ENCODE measurements at regions not wholly inside any gene's neighbourhood (a gene's known extent, or its start where the extent isn't known, plus 50 kb on each side); places are given as distances from the start of the nearest gene placed in this dataset.

DNA sequence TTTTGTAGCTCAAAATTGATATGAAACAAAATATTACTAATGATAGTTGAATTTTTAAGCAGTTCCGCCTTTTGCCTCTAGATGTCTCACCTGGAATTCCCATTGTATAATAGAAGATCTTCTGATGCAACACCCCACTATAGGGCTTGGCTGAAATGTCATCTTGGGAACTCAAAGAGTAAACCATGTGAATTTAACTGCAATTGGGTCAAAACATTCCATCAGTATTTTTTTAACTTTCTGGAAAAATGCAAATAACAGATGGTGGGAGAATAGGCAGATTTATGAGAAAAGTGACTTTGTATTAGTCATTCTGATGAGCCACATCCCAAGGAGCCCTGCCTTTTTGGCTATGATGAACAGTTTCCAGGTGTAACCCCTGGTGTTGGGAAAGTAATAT lies 489.9 kb downstream of the NYAP2 start:
- no CpG with 5 or more reads among the region's 1 CpG for WGBS

DNA sequence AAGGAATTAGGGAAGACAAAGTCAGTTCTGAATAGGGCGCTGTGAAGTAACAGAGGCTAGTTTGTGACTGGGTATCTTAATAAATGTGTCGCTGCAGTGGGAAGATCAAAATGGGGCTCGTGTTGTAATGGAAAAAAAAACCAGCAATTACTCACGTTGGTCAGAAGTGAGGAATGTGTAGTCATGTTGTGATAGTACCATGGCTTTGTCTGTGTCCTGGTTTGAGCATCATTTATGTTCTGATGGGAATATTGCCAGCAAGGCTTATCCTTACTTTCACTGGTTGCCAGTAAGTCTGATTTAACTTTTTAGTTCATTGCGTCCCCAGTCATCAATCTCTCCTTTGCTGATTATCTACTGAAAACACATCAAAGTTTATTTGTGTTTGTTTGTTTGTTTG lies 467.6 kb downstream of the NYAP2 start:
- no peak overlapping the region for H3K23ac ChIP-seq (ENCODE audit: low read length in 2 of 2)
- H3K4me3 ChIP-seq (ENCODE audit: insufficient read depth in 1 of 2, low read depth in 1 of 2, low read length in 2 of 2): no peak overlapping the region
- no peaks in the 10 kb centered on the region for H3K79me1 ChIP-seq (replicated peaks; ENCODE audit: low read length, poor library complexity, severe bottlenecking)
- DNase-seq: no peak
- no peaks in the 10 kb centered on the region for H3K27me3 ChIP-seq (ENCODE audit: control insufficient read depth in 1 of 2, insufficient read depth in 1 of 2, low read length in 2 of 2)
- H3K36me3 ChIP-seq (ENCODE audit: control insufficient read depth in 1 of 2, insufficient read depth in 2 of 2, low read depth in 1 of 2, low read length in 2 of 2): no peaks in the 10 kb centered on the region
- no peak overlapping the region for H3K9ac ChIP-seq (ENCODE audit: low read length)
- H3K9me3 ChIP-seq (ENCODE audit: control insufficient read depth, low read length): no peaks in the 10 kb centered on the region
- no peak overlapping the region for H4K91ac ChIP-seq (ENCODE audit: low read length)
- H3K4me2 ChIP-seq (ENCODE audit: low read length, poor library complexity, severe bottlenecking): no peak overlapping the region
- no peak overlapping the region for H2AK5ac ChIP-seq (ENCODE audit: low read length, severe bottlenecking)
- no peak overlapping the region for H2BK120ac ChIP-seq (ENCODE audit: low read depth, low read length)
- H3K27ac ChIP-seq (ENCODE audit: low read length, poor library complexity, severe bottlenecking): no peak overlapping the region
- H3K18ac ChIP-seq (ENCODE audit: low read depth in 1 of 2, low read length in 2 of 2): no peak overlapping the region
- H2BK12ac ChIP-seq (ENCODE audit: low read length in 2 of 2): no peak overlapping the region
- 83% methylated on average over 4 of the region's 5 CpGs for WGBS
- no peak overlapping the region for H2BK5ac ChIP-seq (ENCODE audit: low read depth, low read length, poor library complexity, severe bottlenecking)
- no peak overlapping the region for H2AFZ ChIP-seq (ENCODE audit: low read depth, low read length)
- H3K4me1 ChIP-seq (ENCODE audit: control insufficient read depth, insufficient read depth, low read depth, low read length): no peaks in the 10 kb centered on the region
- H2BK15ac ChIP-seq (ENCODE audit: low read depth, poor library complexity, severe bottlenecking): no peak overlapping the region
- no peak overlapping the region for H3K4ac ChIP-seq (ENCODE audit: low read depth in 1 of 2, low read length in 2 of 2)
- H3K14ac ChIP-seq (ENCODE audit: low read length in 2 of 2): no peak overlapping the region
- no peak overlapping the region for H4K8ac ChIP-seq (ENCODE audit: low read length)

More for the DNA sequence above, 489.9 kb downstream of the NYAP2 start:
- no peak overlapping the region for H3K4me2 ChIP-seq (ENCODE audit: low read length, poor library complexity, severe bottlenecking)
- no peak overlapping the region for H3K4ac ChIP-seq (ENCODE audit: low read depth in 1 of 2, low read length in 2 of 2)
- DNase-seq: peak; percentile 63
- H3K9me3 ChIP-seq (ENCODE audit: control insufficient read depth, low read length): no peaks in the 10 kb centered on the region
- no peak overlapping the region for H4K91ac ChIP-seq (ENCODE audit: low read length)
- no peak overlapping the region for H3K4me3 ChIP-seq (ENCODE audit: insufficient read depth in 1 of 2, low read depth in 1 of 2, low read length in 2 of 2)
- H4K8ac ChIP-seq (ENCODE audit: low read length): no peak overlapping the region
- no peak overlapping the region for H3K27ac ChIP-seq (ENCODE audit: low read length, poor library complexity, severe bottlenecking)
- H2AK5ac ChIP-seq (ENCODE audit: low read length, severe bottlenecking): no peak overlapping the region
- no peak overlapping the region for H2BK120ac ChIP-seq (ENCODE audit: low read depth, low read length)
- H3K79me1 ChIP-seq (replicated peaks; ENCODE audit: low read length, poor library complexity, severe bottlenecking): no peaks in the 10 kb centered on the region
- no peak overlapping the region for H3K18ac ChIP-seq (ENCODE audit: low read depth in 1 of 2, low read length in 2 of 2)
- peak overlapping the region; percentile 52 for H3K9ac ChIP-seq (ENCODE audit: low read length)
- H3K14ac ChIP-seq (ENCODE audit: low read length in 2 of 2): no peak overlapping the region
- no peaks in the 10 kb centered on the region for H3K4me1 ChIP-seq (ENCODE audit: control insufficient read depth, insufficient read depth, low read depth, low read length)
- no peak overlapping the region for H3K23ac ChIP-seq (ENCODE audit: low read length in 2 of 2)
- no peaks in the 10 kb centered on the region for H3K27me3 ChIP-seq (ENCODE audit: control insufficient read depth in 1 of 2, insufficient read depth in 1 of 2, low read length in 2 of 2)
- H3K36me3 ChIP-seq (ENCODE audit: control insufficient read depth in 1 of 2, insufficient read depth in 2 of 2, low read depth in 1 of 2, low read length in 2 of 2): no peaks in the 10 kb centered on the region
- no peak overlapping the region for H2BK5ac ChIP-seq (ENCODE audit: low read depth, low read length, poor library complexity, severe bottlenecking)
- no peak overlapping the region for H2BK15ac ChIP-seq (ENCODE audit: low read depth, poor library complexity, severe bottlenecking)
- H2AFZ ChIP-seq (ENCODE audit: low read depth, low read length): no peak overlapping the region
- peak overlapping the region in 1 of 2 experiments; percentile 54 for H2BK12ac ChIP-seq (ENCODE audit: low read length in 2 of 2)

DNA sequence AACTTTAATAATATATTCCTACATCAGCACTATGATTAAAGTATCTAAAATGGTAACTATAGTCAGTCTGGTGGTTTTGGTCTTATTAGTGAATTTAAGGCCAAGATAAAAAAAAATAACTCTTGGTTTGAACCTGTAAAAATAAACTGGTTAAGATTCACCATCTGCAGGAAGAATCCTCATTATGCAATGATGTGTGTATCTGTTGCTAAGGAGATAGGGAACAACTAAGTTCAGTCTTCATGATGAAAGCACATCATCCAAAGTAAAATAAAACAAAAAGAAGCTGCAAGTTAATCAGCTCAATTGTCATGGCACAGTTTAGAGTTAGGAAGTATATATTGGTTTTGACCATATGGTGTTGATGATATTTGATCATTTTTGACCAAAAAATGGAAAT lies 466.0 kb downstream of the NYAP2 start:
- no peaks in the 10 kb centered on the region for H3K27me3 ChIP-seq (ENCODE audit: control insufficient read depth in 1 of 2, insufficient read depth in 1 of 2, low read length in 2 of 2)
- no peaks in the 10 kb centered on the region for H3K79me1 ChIP-seq (replicated peaks; ENCODE audit: low read length, poor library complexity, severe bottlenecking)
- H2BK5ac ChIP-seq (ENCODE audit: low read depth, low read length, poor library complexity, severe bottlenecking): no peak overlapping the region
- no peak overlapping the region for H3K4me2 ChIP-seq (ENCODE audit: low read length, poor library complexity, severe bottlenecking)
- H3K14ac ChIP-seq (ENCODE audit: low read length in 2 of 2): no peak overlapping the region
- DNase-seq: peak; percentile 67
- H3K18ac ChIP-seq (ENCODE audit: low read depth in 1 of 2, low read length in 2 of 2): no peak overlapping the region
- H3K36me3 ChIP-seq (ENCODE audit: control insufficient read depth in 1 of 2, insufficient read depth in 2 of 2, low read depth in 1 of 2, low read length in 2 of 2): no peaks in the 10 kb centered on the region
- H3K4me1 ChIP-seq (ENCODE audit: control insufficient read depth, insufficient read depth, low read depth, low read length): no peaks in the 10 kb centered on the region
- H2BK120ac ChIP-seq (ENCODE audit: low read depth, low read length): no peak overlapping the region
- no peak overlapping the region for H3K27ac ChIP-seq (ENCODE audit: low read length, poor library complexity, severe bottlenecking)
- no peak overlapping the region for H3K23ac ChIP-seq (ENCODE audit: low read length in 2 of 2)
- no peak overlapping the region for H3K9ac ChIP-seq (ENCODE audit: low read length)
- H4K8ac ChIP-seq (ENCODE audit: low read length): no peak overlapping the region
- H3K4ac ChIP-seq (ENCODE audit: low read depth in 1 of 2, low read length in 2 of 2): no peak overlapping the region
- no peak overlapping the region for H2AFZ ChIP-seq (ENCODE audit: low read depth, low read length)
- no peak overlapping the region for H2BK12ac ChIP-seq (ENCODE audit: low read length in 2 of 2)
- H3K9me3 ChIP-seq (ENCODE audit: control insufficient read depth, low read length): no peaks in the 10 kb centered on the region
- no peak overlapping the region for H2BK15ac ChIP-seq (ENCODE audit: low read depth, poor library complexity, severe bottlenecking)
- no peak overlapping the region for H4K91ac ChIP-seq (ENCODE audit: low read length)
- H2AK5ac ChIP-seq (ENCODE audit: low read length, severe bottlenecking): no peak overlapping the region
- H3K4me3 ChIP-seq (ENCODE audit: insufficient read depth in 1 of 2, low read depth in 1 of 2, low read length in 2 of 2): no peak overlapping the region

DNA sequence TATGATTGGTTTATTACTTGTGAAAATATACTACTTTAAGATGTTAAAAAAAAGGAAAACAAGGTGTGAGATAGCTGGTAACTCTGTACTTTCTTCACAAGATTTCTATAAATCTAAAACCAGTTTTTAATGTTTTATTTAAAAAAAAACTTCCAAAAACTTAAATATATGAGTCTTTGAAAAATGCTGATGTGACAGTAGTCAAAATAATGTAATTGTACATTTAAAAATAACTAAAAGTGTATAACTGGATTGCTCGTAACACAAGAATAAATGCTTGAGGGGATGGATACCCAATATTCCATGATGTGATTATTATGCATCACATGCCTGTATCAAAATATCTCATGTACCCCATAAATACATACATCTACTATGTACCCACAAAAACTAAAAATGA lies 464.9 kb downstream of the NYAP2 start:
- Histone ChIP-seq H3K14ac (ENCODE audit: low read length in 2 of 2) (no peak overlapping the region), H3K27ac (ENCODE audit: low read length, poor library complexity, severe bottlenecking) (no peak overlapping the region), H2AK5ac (ENCODE audit: low read length, severe bottlenecking) (no peak overlapping the region), H2BK12ac (ENCODE audit: low read length in 2 of 2) (no peak overlapping the region), H3K18ac (ENCODE audit: low read depth in 1 of 2, low read length in 2 of 2) (no peak overlapping the region), H4K91ac (ENCODE audit: low read length) (no peak overlapping the region), H3K4ac (ENCODE audit: low read depth in 1 of 2, low read length in 2 of 2) (no peak overlapping the region), H2AFZ (ENCODE audit: low read depth, low read length) (no peak overlapping the region), H3K79me1 (replicated peaks; ENCODE audit: low read length, poor library complexity, severe bottlenecking) (no peaks in the 10 kb centered on the region), H4K8ac (ENCODE audit: low read length) (no peak overlapping the region), H3K9me3 (ENCODE audit: control insufficient read depth, low read length) (no peaks in the 10 kb centered on the region), H3K27me3 (ENCODE audit: control insufficient read depth in 1 of 2, insufficient read depth in 1 of 2, low read length in 2 of 2) (no peaks in the 10 kb centered on the region), H3K36me3 (ENCODE audit: control insufficient read depth in 1 of 2, insufficient read depth in 2 of 2, low read depth in 1 of 2, low read length in 2 of 2) (no peaks in the 10 kb centered on the region), H2BK15ac (ENCODE audit: low read depth, poor library complexity, severe bottlenecking) (no peak overlapping the region), H3K9ac (ENCODE audit: low read length) (no peak overlapping the region), H3K4me1 (ENCODE audit: control insufficient read depth, insufficient read depth, low read depth, low read length) (no peaks in the 10 kb centered on the region), H2BK120ac (ENCODE audit: low read depth, low read length) (no peak overlapping the region), H3K4me2 (ENCODE audit: low read length, poor library complexity, severe bottlenecking) (no peak overlapping the region), H3K4me3 (ENCODE audit: insufficient read depth in 1 of 2, low read depth in 1 of 2, low read length in 2 of 2) (no peak overlapping the region), H2BK5ac (ENCODE audit: low read depth, low read length, poor library complexity, severe bottlenecking) (no peak overlapping the region), H3K23ac (ENCODE audit: low read length in 2 of 2) (no peak overlapping the region)
- WGBS: no CpG with 5 or more reads among the region's 1 CpG
- DNase-seq: no peak

All from mesenchymal stem cell (in vitro differentiated cells and primary cell).